A549 (cell line): ENCODE measurements at regions not wholly inside any gene's neighbourhood (a gene's known extent, or its start where the extent isn't known, plus 50 kb on each side); places are given as distances from the start of the nearest gene placed in this dataset.

Source experiments
- EHF ChIP-seq: fragments of 250-450 bp; sonication (Bioruptor Pico); IDR thresholded peaks from 2 replicates; pipeline ENCODE4 v1.5.0; 2020; ENCODE audit warnings: mild to moderate bottlenecking
- EHMT2 ChIP-seq: fragments of 200-600 bp; sonication (generic); IDR thresholded peaks from 2 replicates; pipeline ENCODE4 v1.6.1; 2016; ENCODE audit warnings: antibody characterized with exemption, low read depth, mild to moderate bottlenecking, moderate library complexity
- ESRRA ChIP-seq: fragments of 150-350 bp; IDR thresholded peaks from 2 replicates; pipeline ENCODE4 v1.6.1; 2014; ENCODE audit warnings: mild to moderate bottlenecking, low read length, borderline replicate concordance

GRCh38 chr4:74692972-74693371, 101.4 kb downstream of the BTC start (continued):
- no peak for TF ChIP-seq EHF (CRISPR knock-in tag)
- no peak for TF ChIP-seq ESRRA
- TF ChIP-seq EHMT2: no peak
